MM.1S (cell line): ENCODE measurements at regions not wholly inside any gene's neighbourhood (a gene's known extent, or its start where the extent isn't known, plus 50 kb on each side); places are given as distances from the start of the nearest gene placed in this dataset.

ENCODE experiments used
- CTCF ChIP-seq: fragments of 300-600 bp; sonication (generic); IDR thresholded peaks from 2 replicates; pipeline ENCODE4 v1.5.1; 2016; ENCODE audit warnings: antibody characterized with exemption, low read length, mixed read lengths
- EZH2 ChIP-seq: fragments of 300-600 bp; sonication (generic); optimal IDR thresholded peaks from 2 replicates; pipeline ENCODE3; 2017; ENCODE audit warnings: low read depth, mild to moderate bottlenecking, antibody characterized with exemption, low read length, mixed read lengths
- EZH2phosphoT487 ChIP-seq: fragments of 300-600 bp; sonication (generic); IDR thresholded peaks from 2 replicates; pipeline ENCODE4 v1.6.1; 2018; ENCODE audit warnings: antibody characterized with exemption, low read length

GRCh38 chr7:32326078-32326477 lies 164.1 kb downstream of the LSM5 start:
- TF ChIP-seq CTCF (no peak), EZH2 (no peak), EZH2phosphoT487 (no peak)
